ENCODE measurements at regions not wholly inside any gene's neighbourhood (a gene's known extent, or its start where the extent isn't known, plus 50 kb on each side); places are given as distances from the start of the nearest gene placed in this dataset.

- TF ChIP-seq, protein P1, sequence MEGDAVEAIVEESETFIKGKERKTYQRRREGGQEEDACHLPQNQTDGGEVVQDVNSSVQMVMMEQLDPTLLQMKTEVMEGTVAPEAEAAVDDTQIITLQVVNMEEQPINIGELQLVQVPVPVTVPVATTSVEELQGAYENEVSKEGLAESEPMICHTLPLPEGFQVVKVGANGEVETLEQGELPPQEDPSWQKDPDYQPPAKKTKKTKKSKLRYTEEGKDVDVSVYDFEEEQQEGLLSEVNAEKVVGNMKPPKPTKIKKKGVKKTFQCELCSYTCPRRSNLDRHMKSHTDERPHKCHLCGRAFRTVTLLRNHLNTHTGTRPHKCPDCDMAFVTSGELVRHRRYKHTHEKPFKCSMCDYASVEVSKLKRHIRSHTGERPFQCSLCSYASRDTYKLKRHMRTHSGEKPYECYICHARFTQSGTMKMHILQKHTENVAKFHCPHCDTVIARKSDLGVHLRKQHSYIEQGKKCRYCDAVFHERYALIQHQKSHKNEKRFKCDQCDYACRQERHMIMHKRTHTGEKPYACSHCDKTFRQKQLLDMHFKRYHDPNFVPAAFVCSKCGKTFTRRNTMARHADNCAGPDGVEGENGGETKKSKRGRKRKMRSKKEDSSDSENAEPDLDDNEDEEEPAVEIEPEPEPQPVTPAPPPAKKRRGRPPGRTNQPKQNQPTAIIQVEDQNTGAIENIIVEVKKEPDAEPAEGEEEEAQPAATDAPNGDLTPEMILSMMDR (conservative IDR thresholded peaks at IDR 0.05; ENCODE audit: low read depth, low read length), result no peak
Observed at GRCh38 chrX:6293716-6294115, 65.0 kb upstream of the NLGN4X start.

DNA sequence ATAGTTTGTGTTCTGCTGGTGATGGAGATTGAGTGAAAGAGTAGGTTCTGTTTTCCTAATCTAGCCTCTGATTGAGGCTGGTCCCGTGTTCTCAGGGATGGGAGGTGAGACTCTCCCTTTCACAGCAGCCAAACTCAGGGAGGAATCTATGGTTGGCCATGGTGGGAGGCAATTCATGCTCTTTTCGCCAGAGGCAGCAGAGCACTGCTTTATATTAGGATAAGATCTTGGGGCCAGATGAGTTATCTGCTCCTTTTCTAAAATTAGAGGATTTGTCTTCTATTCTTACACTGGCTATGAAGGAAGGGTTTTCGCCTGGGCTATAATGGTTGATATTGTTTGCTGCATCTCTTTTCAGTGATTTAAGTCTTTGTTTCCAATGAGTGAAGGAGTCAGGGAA is 63.9 kb upstream of the NLGN4X start:
- no peak overlapping the region for H3K4me3 ChIP-seq (ENCODE audit: low read depth, low read length)
- no peak for DNase-seq (ENCODE audit: low read depth)
- TF ChIP-seq, protein P1 (conservative IDR thresholded peaks at IDR 0.05; ENCODE audit: low read depth, low read length), result no peak

More at GRCh38 chrX:6293716-6294115, 65.0 kb upstream of the NLGN4X start:
- DNase-seq (ENCODE audit: low read depth), result no peak
- no peak overlapping the region for H3K4me3 ChIP-seq (ENCODE audit: low read depth, low read length)

DNA sequence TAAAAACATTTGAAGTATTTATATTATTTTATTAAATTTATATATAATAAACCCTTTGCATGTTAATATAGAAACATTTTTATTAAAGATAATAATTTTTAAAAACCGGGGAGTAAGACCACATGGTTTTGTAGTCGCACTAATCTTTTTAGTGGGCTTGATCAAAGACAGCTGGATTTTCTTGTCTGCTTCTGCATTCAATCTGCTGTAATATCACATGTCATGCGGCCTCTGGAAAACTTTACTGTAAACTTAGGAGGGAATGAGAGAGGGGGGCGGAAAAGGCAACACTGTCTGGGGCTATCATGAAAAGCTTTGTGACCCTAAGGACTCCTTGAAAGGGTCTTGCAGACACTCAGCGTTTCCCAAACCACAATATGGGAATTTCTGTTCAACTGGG is 62.8 kb upstream of the NLGN4X start:
- no peak for DNase-seq (ENCODE audit: low read depth)
- no peak overlapping the region for H3K4me3 ChIP-seq (ENCODE audit: low read depth, low read length)
- TF ChIP-seq, protein P1 (conservative IDR thresholded peaks at IDR 0.05; ENCODE audit: low read depth, low read length), result no peak

GRCh38 chrX:6283826-6284225 is 55.2 kb upstream of the NLGN4X start:
- TF ChIP-seq, protein P1 (conservative IDR thresholded peaks at IDR 0.05; ENCODE audit: low read depth, low read length), result no peak
- H3K4me3 ChIP-seq (ENCODE audit: low read depth, low read length), result no peak overlapping the region
- DNase-seq (ENCODE audit: low read depth), result no peak

- TF ChIP-seq, protein P1 (conservative IDR thresholded peaks at IDR 0.05; ENCODE audit: low read depth, low read length), result no peak
- no peak for DNase-seq (ENCODE audit: low read depth)
- H3K4me3 ChIP-seq (ENCODE audit: low read depth, low read length), result no peak overlapping the region
Observed at GRCh38 chrX:6279277-6279909, 50.7 kb upstream of the NLGN4X start.

Data from epithelial cell of proximal tubule (primary cell).